NOMO-1 (cell line): ENCODE measurements at regions not wholly inside any gene's neighbourhood (a gene's known extent, or its start where the extent isn't known, plus 50 kb on each side); places are given as distances from the start of the nearest gene placed in this dataset.
"Not testable (repeated sequence)": the region's sequence is repeated elsewhere in the genome, so short reads cannot be mapped to it uniquely, and the experiment has no call there.

Source experiments
- DNase-seq, 2 experiments: peaks; one replicate each; lab custom pipeline; 2025; ENCODE audit not compliant: unreplicated experiment in 2 of 2; lab: John Stamatoyannopoulos, UW

GRCh38 chrX:113399506-113400192, 559.0 kb upstream of the AMOT start:
- no peak for DNase-seq

- DNase-seq = no peak
Measured at GRCh38 chrX:113392355-113392754, 551.7 kb upstream of the AMOT start.

GRCh38 chrX:113391875-113392274, 551.2 kb upstream of the AMOT start:
- DNase-seq = no peak

GRCh38 chrX:113390531-113390930, 549.9 kb upstream of the AMOT start:
- DNase-seq = no peak

GRCh38 chrX:113389846-113390245, 549.2 kb upstream of the AMOT start:
- no peak for DNase-seq

GRCh38 chrX:113384628-113385027, 544.0 kb upstream of the AMOT start:
- DNase-seq = no peak

- not testable (repeated sequence) for DNase-seq
Measured at GRCh38 chrX:113373421-113373820, 532.8 kb upstream of the AMOT start.

GRCh38 chrX:113370006-113370405, 529.4 kb upstream of the AMOT start:
- DNase-seq = no peak

GRCh38 chrX:113369056-113369455, 528.4 kb upstream of the AMOT start:
- no peak for DNase-seq

- DNase-seq = no peak
Measured at GRCh38 chrX:113353134-113353533, 512.5 kb upstream of the AMOT start.

GRCh38 chrX:113330416-113330815, 489.8 kb upstream of the AMOT start:
- no peak for DNase-seq

- DNase-seq = no peak
Measured at GRCh38 chrX:113315927-113316326, 475.3 kb upstream of the AMOT start.

GRCh38 chrX:113305496-113305895, 464.9 kb upstream of the AMOT start:
- DNase-seq = no peak

GRCh38 chrX:113300580-113300979, 459.9 kb upstream of the AMOT start:
- DNase-seq = no peak

GRCh38 chrX:113297437-113297836, 456.8 kb upstream of the AMOT start:
- no peak for DNase-seq

- DNase-seq = no peak
Measured at GRCh38 chrX:113289503-113289902, 448.9 kb upstream of the AMOT start.

- DNase-seq = no peak
Measured at GRCh38 chrX:113287761-113288160, 447.1 kb upstream of the AMOT start.

- DNase-seq = no peak
Measured at GRCh38 chrX:113275804-113276203, 435.2 kb upstream of the AMOT start.

- no peak for DNase-seq
Measured at GRCh38 chrX:113274791-113275190, 434.2 kb upstream of the AMOT start.

GRCh38 chrX:113274345-113274744, 433.7 kb upstream of the AMOT start:
- no peak for DNase-seq

- no peak for DNase-seq
Measured at GRCh38 chrX:113269203-113269602, 428.6 kb upstream of the AMOT start.

- DNase-seq = peak in 1 of 2 experiments; percentile 15
Measured at GRCh38 chrX:113260474-113260873, 419.8 kb upstream of the AMOT start.

- no peak for DNase-seq
Measured at GRCh38 chrX:113222305-113222704, 381.7 kb upstream of the AMOT start.
